ENCODE measurements at regions not wholly inside any gene's neighbourhood (a gene's known extent, or its start where the extent isn't known, plus 50 kb on each side); places are given as distances from the start of the nearest gene placed in this dataset.

DNA sequence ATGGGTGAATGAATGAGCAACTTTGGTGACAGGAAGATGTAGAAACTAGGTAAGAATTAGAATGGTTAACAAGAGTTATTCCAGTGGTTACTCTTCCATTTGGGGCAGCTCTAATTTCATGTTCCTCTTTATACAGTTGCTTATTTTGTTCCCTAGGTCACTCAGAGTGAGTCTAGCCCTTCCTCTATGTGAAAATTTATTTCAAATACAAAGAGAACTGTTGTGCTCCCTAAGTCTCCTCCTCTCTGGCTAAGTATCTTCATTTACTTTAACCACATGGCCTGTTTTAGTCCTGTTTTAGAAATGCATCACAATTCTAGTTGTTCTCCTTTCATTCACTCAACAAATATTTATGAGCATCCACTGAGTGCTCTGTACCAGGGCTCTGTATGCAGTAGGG, 51.1 kb upstream of the HIF1A start:
- no peaks in the 10 kb centered on the region for H3K9me3 ChIP-seq
- intact Hi-C loops (cut with DNase I; ENCODE audit: low total_unique reads): no loop called here
- no peaks in the 10 kb centered on the region for H3K27me3 ChIP-seq (replicated peaks in 1 of 7)
- H3K36me3 ChIP-seq: no peaks in the 10 kb centered on the region
- H3K4me1 ChIP-seq: peaks cover 0 to 40% (median 17%) of the 10 kb centered on the region in 6 donors
- peak overlapping the region in 5 of 8 donors; percentile 11 to 54 (median 35) for H3K27ac ChIP-seq
- TF ChIP-seq POLR2AphosphoS5 (IDR thresholded peaks at IDR 0.05) (no peak), POLR2A (IDR thresholded peaks at IDR 0.05) (no peak)
- TF ChIP-seq, protein P1, sequence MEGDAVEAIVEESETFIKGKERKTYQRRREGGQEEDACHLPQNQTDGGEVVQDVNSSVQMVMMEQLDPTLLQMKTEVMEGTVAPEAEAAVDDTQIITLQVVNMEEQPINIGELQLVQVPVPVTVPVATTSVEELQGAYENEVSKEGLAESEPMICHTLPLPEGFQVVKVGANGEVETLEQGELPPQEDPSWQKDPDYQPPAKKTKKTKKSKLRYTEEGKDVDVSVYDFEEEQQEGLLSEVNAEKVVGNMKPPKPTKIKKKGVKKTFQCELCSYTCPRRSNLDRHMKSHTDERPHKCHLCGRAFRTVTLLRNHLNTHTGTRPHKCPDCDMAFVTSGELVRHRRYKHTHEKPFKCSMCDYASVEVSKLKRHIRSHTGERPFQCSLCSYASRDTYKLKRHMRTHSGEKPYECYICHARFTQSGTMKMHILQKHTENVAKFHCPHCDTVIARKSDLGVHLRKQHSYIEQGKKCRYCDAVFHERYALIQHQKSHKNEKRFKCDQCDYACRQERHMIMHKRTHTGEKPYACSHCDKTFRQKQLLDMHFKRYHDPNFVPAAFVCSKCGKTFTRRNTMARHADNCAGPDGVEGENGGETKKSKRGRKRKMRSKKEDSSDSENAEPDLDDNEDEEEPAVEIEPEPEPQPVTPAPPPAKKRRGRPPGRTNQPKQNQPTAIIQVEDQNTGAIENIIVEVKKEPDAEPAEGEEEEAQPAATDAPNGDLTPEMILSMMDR (IDR thresholded peaks at IDR 0.05 in 8 of 11, conservative IDR thresholded peaks at IDR 0.05 in 3 of 11): no peak
- no peak for DNase-seq
- no peak overlapping the region for H3K4me3 ChIP-seq

DNA sequence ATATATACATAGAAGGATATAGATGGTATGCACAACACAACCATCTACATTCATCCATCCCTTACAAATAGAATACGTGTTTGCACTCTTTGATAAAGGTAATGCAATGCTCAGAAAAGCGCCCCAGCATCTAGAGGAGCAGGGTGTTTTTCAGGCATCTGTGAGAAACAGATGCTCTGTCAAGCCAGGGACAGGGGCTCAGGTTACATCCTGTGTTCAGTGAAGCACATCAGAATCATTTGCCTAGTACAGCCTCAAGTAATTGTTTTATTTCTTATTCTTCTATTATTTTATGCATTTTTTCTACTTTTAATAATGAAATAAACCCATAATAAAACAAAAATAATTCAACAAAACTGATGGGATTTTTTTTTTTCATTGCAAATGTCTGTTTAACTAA, 50.5 kb upstream of the HIF1A start:
- Histone ChIP-seq H3K4me1 (peaks cover 0 to 40% (median 17%) of the 10 kb centered on the region in 6 donors), H3K27me3 (replicated peaks in 1 of 7) (no peaks in the 10 kb centered on the region), H3K9me3 (no peaks in the 10 kb centered on the region), H3K4me3 (no peak overlapping the region), H3K36me3 (no peaks in the 10 kb centered on the region), H3K27ac (peak overlapping the region in 4 of 8 donors; percentile 33 to 54 (median 36))
- no peak for TF ChIP-seq POLR2A (IDR thresholded peaks at IDR 0.05)
- no peak for TF ChIP-seq POLR2AphosphoS5 (IDR thresholded peaks at IDR 0.05)
- TF ChIP-seq, protein P1 (IDR thresholded peaks at IDR 0.05 in 8 of 11, conservative IDR thresholded peaks at IDR 0.05 in 3 of 11): no peak
- intact Hi-C loops (cut with DNase I; ENCODE audit: low total_unique reads): no loop called here
- 43 to 65% (median 57%) methylated on average over 2 of the region's 2 CpGs for WGBS, 5 donors
- no peak for DNase-seq

DNA sequence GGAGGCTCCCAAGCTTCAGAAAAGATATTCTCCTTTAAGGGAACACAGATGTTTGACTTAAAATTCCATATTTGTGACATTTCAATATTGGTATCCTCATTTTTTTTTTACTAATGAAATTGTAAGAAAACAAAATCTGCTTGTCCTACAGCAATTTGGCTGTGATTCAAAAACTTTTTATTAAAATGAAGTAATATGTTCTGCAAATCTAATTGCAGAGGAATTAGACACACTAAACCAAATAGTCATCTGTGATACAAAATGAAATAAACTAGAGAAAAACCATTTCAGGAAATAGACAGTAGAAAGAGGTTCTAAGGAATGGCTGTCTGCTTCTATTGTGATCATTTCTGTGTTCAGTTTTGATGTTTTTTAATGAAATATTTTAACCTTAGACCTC, 50.1 kb upstream of the HIF1A start:
- Histone ChIP-seq H3K4me1 (peaks cover 0 to 40% (median 17%) of the 10 kb centered on the region in 6 donors), H3K36me3 (no peaks in the 10 kb centered on the region), H3K27me3 (replicated peaks in 1 of 7) (no peaks in the 10 kb centered on the region), H3K4me3 (no peak overlapping the region), H3K27ac (no peak overlapping the region), H3K9me3 (no peaks in the 10 kb centered on the region)
- TF ChIP-seq POLR2AphosphoS5 (IDR thresholded peaks at IDR 0.05) (no peak), POLR2A (IDR thresholded peaks at IDR 0.05) (no peak)
- TF ChIP-seq, protein P1 (IDR thresholded peaks at IDR 0.05 in 8 of 11, conservative IDR thresholded peaks at IDR 0.05 in 3 of 11): no peak
- intact Hi-C loops (cut with DNase I; ENCODE audit: low total_unique reads): no loop called here
- no peak for DNase-seq

Measured in spleen (tissue), 11 donors.